SHP77 treated with DMSO at 0.1 percent for 48 hours (cell line): ENCODE measurements at regions not wholly inside any gene's neighbourhood (a gene's known extent, or its start where the extent isn't known, plus 50 kb on each side); places are given as distances from the start of the nearest gene placed in this dataset.
"Not testable (repeated sequence)": the region's sequence is repeated elsewhere in the genome, so short reads cannot be mapped to it uniquely, and the experiment has no call there.

ENCODE experiments used
- DNase-seq: peaks from one replicate; lab custom pipeline; 2025; lab: John Stamatoyannopoulos, UW

DNA sequence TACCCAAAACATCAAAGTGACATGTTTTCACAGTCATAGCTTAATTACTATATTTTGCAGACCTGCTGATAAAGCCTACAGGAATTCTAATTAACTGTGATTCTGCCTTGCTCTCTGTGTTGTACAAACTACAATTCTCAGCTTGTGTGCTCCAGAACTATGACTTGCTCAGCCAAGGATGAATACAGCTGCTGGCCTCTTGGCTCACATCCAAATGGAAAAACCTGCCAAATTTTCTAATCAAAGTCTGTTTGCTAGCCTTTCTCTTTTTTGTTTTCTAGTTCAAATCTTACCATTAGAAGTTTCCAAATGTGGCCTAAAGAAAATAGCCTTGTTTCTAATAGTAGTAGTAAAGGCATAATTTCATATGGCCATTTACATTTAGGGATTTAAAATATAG lies 1176.8 kb downstream of the FAM133A start:
- peak; percentile 19 for DNase-seq

DNA sequence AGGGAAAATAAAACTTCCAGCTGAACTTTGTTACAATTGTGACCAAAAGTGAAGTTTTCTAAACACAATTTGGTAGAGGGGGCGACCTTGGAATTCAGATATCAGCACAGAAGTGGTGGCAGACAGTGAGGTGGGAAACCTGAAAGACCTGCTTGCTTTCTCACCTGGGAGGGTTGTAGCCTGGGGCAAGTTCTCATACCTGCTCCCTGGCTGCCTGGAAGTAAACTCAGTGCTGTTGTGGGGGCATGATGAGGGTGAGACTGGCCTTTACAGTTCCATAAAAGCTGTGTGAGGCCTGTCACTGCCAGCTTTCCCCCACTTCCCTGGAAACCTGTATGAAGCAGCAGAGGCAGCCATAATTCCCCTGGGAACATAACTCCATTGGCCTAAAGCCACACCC lies 1180.2 kb downstream of the FAM133A start:
- no peak for DNase-seq

- DNase-seq: not testable (repeated sequence)
Measured at GRCh38 chrX:94862470-94862869, 1188.5 kb downstream of the FAM133A start.

- no peak for DNase-seq
Measured at GRCh38 chrX:94871640-94872039, 1197.6 kb downstream of the FAM133A start.

DNA sequence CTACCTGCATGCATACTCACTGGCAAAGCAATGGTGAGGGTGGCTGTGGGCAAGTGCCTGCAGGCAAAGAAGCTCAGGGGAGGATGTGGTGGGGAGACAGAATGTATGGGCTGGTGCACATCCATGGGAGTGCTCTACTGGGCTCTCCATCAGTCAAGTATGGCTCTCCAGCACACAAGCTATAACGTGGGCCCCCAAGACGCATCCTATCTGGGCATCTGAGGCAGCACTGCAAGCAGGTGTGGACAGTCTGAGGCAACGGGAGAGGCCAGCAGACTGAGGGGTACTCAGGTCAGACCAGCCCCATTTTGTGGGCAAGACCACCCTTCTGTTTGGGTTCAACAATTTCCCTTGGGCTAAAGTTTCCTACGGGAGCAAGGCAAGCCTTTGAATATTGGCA lies 1227.8 kb downstream of the FAM133A start:
- DNase-seq: no peak

GRCh38 chrX:94908171-94908570 lies 1234.2 kb downstream of the FAM133A start:
- DNase-seq: no peak

DNA sequence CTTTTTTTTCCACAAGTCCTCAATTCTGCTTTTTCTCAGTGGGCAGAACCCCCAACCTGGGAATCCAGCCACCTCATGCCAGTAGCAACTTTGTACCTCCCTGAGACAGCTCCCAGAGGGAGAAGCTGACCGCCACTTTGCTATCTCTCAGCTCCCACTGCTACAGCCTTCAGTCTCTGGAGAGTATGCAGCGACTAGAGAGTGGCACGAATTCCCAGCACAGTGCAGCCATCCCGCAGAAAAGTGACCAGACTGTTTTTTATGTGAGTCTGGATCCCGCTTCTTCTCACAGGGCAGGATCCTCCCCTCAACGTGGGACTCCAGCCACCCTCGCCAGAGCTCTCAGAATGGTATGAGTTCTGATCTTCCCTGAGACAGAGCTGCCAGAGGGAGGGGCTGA lies 1234.6 kb downstream of the FAM133A start:
- no peak for DNase-seq

DNA sequence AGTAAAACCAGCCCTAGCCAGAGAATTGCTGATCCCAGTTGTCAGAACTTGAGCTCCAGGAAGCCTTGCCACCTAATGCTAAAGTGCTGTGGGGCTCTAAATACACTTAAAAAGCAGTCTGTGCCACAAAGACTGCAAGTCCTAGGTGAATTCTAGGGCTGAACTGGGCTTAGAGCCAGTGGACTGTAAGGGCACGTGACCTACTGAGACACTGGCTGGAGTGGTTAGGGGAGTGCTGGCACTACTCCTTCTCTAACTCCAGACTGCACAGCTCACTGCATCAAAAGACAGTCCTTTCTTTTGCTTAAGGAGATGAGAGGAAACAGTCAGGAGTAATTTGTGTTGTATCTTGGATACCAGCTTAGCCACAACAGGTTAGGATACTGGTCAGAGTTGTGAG lies 1240.2 kb downstream of the FAM133A start:
- no peak for DNase-seq

GRCh38 chrX:94932278-94932965 lies 1258.4 kb downstream of the FAM133A start:
- no peak for DNase-seq

DNA sequence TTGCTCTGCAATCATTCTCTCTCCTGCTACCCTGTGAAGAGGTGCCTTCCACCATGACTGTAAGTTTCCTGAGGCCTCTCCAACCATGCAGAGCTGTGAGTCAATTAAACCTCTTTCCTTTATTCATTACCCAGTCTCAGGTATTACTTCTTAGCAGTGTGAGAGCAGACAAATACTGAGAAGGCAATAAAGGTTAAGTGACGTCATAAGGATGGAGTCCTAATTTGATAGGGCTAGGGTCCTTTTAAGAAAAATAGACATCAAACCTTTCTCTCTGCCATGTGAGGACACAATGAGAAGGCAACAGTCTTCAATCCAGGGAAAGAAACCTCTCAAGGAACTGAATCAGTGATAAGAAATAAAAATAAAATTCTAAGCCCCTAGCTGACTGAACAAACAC lies 1262.7 kb downstream of the FAM133A start:
- no peak for DNase-seq

DNA sequence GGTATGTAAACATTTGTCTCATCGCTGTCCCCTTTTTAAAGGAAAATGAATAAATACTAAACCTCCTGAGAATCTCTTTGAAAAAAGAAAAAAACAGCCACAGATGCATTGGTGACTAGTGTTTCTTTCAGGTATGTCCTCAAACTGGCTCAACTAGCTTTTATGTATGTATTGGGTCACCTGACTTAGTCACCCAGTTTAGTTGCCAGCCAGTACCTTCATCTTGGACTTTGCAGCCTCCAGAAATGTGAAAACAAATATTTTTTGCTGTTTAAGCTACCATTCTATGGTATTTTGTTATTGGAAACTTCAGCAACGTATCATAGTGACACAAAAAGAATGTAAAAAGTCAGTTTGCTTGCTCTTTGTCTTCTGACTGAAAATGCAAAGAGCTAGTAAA lies 1263.5 kb downstream of the FAM133A start:
- no peak for DNase-seq

DNA sequence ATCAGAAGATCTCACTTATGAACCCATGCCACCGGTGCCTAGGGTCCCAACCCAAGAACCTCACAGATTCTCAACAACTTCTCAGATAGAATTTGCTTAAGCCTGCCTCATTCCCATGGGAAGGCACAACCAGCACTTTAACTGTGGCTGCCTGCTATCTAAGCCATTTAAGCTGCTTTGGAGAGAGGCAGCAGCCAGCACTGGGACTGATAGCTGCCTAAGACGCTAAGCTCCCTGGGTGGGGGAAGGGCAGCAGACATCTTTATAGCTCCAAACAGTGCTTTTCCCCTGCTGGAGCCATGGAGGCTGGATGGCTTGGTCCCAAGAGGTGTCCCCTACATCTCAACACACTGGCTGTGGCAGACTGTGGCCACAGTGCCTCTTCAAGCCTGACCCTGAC lies 1268.6 kb downstream of the FAM133A start:
- no peak for DNase-seq

- DNase-seq: not testable (repeated sequence)
Measured at GRCh38 chrX:94946137-94946536, 1272.1 kb downstream of the FAM133A start.

DNA sequence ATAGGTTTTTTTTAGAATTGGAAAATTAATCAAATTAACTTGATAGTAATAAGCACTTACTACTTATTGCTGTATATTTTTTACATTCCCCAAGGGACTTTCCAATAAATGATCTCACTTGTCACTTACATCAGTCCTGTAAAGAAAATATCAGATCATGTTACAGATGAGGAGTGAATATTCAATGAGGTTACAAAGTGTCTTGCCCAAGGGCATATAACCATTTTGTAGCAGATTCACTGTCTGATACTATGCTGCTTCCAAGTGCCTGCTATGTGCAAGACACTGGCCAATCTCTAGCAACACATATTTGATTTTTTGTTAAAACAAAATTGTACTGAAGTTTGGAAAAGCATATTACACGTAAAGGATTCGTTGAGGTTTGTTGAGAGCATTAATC lies 1287.7 kb downstream of the FAM133A start:
- no peak for DNase-seq

DNA sequence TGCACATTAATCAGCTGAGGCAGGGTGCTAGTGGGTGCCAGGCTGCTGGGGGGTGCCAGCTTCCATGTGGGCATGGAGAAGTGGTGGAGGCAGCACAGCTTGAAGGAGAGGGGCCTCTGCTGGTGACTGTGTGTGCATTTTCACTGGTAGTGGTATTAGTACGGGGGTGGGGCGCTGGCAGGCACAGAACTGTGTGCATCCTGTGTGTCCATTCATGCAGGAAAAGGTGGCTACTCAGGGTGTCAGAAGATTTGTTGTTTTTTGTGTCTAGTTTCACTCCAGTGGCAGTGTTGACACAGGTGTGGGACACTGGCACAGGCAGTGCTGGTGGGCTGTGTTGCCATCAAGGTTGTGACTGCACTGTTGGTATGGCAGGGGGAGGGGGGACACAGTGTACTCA lies 1303.6 kb downstream of the FAM133A start:
- no peak for DNase-seq

DNA sequence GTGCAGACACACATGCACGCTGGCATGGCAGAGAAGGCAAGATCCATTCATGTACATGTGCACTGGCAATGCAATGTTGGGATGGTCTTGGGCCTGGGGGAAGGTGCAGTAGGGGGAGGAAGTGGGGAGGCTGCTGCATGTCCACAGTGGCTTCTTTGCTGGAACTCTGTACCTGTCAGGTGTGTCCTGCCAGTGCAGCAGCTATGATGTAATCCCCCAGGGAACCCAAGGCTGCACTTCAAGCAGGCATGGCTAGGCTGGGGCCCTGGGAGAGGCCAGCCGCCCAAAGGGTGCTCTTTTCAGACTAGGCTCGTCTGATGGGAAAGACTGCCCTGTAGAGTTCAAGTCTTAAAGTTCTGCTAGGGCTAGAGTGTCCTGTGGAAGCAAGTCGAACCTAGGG lies 1304.0 kb downstream of the FAM133A start:
- DNase-seq: no peak
